ENCODE measurements at regions not wholly inside any gene's neighbourhood (a gene's known extent, or its start where the extent isn't known, plus 50 kb on each side); places are given as distances from the start of the nearest gene placed in this dataset.

- H3K9me3 ChIP-seq (ENCODE audit: low read length) = no peaks in the 10 kb centered on the region
- DNase-seq (ENCODE audit: low spot score) = no peak
- no peak overlapping the region for H3K9ac ChIP-seq (ENCODE audit: insufficient read depth, low read depth, low read length)
- ChIA-PET CTCF (ENCODE audit: low intra/inter-chr PET ratio, low total read pairs) (no interaction called here), POLR2A (no interaction called here)
- no peaks in the 10 kb centered on the region for H3K79me2 ChIP-seq (ENCODE audit: insufficient read depth, low read length)
- no peak for TF ChIP-seq ZBTB2 (CRISPR knock-in tag; IDR thresholded peaks at IDR 0.05; ENCODE audit: low read depth)
- no peak for TF ChIP-seq ZNF589 (CRISPR knock-in tag; conservative IDR thresholded peaks at IDR 0.05)
- no peak for TF ChIP-seq PBX3 (CRISPR knock-in tag; IDR thresholded peaks at IDR 0.05; ENCODE audit: borderline replicate concordance)
- no peak for TF ChIP-seq ZNF574 (CRISPR knock-in tag; IDR thresholded peaks at IDR 0.05)
- no peak for TF ChIP-seq ELF4 (CRISPR knock-in tag; IDR thresholded peaks at IDR 0.05; ENCODE audit: borderline replicate concordance)
- H3K4me3 ChIP-seq (replicated peaks in 1 of 3; ENCODE audit: insufficient read depth in 1 of 3, low read depth in 2 of 3, low read length in 3 of 3) = no peak overlapping the region
- 31% methylated on average over 5 of the region's 5 CpGs for WGBS (ENCODE audit: low lambda C conversion rate)
- no peaks in the 10 kb centered on the region for H3K27me3 ChIP-seq (ENCODE audit: control insufficient read depth in 1 of 2, insufficient read depth in 2 of 2, low read length in 2 of 2)
- ATAC-seq = no peak
- no peak for FAIRE-seq
- intact Hi-C loops (cut with micrococcal nuclease; ENCODE audit: unreplicated experiment) (loop anchor here (10.0 kb wide), 1 partner anchor 82 kb away; no protein-coding TSS in a partner anchor), in situ Hi-C loops (cut with HindIII; ENCODE audit: extremely low pct_ligation_motif_present, low pct_unique_long_range_greater_than_20kb) (no loop called here)
- H2AFZ ChIP-seq (ENCODE audit: low read length) = no peak overlapping the region
- no TSS peak for BruUV-seq (replicated peaks)
- H4K20me1 ChIP-seq (ENCODE audit: insufficient read depth, low read length) = no peaks in the 10 kb centered on the region
- H3K4me1 ChIP-seq (ENCODE audit: insufficient read depth, low read length) = no peaks in the 10 kb centered on the region
- H3K27ac ChIP-seq (ENCODE audit: extremely low read length, insufficient read depth, low read length) = no peak overlapping the region
- H3K4me2 ChIP-seq (ENCODE audit: low read depth, low read length) = no peak overlapping the region
- no peaks in the 10 kb centered on the region for H3K36me3 ChIP-seq (replicated peaks in 1 of 2; ENCODE audit: control insufficient read depth in 1 of 2, insufficient read depth in 2 of 2, low read length in 2 of 2)
Observed at GRCh38 chr1:95536501-95536900, 302.5 kb downstream of the RWDD3 start.
